GM19025 (cell line): ENCODE measurements at regions not wholly inside any gene's neighbourhood (a gene's known extent, or its start where the extent isn't known, plus 50 kb on each side); places are given as distances from the start of the nearest gene placed in this dataset.
"Not testable (repeated sequence)": the region's sequence is repeated elsewhere in the genome, so short reads cannot be mapped to it uniquely, and the experiment has no call there.

Experiments used
- ATAC-seq: cut with Tn5 transposase; IDR thresholded peaks from one replicate; pipeline ENCODE4 v1.9.1; 2021; ENCODE audit warnings: mild to moderate bottlenecking, low read depth, moderate library complexity; ENCODE audit not compliant: unreplicated experiment

GRCh38 chr7:136441835-136442234 lies 426.6 kb upstream of the CHRM2 start:
- ATAC-seq = no peak

GRCh38 chr7:136431736-136432135 lies 436.7 kb upstream of the CHRM2 start:
- ATAC-seq = not testable (repeated sequence)

- no peak for ATAC-seq
These were observed 444.4 kb upstream of the CHRM2 start for GRCh38 chr7:136424058-136424457.

- ATAC-seq = not testable (repeated sequence)
These were observed 442.6 kb upstream of the MTPN start for GRCh38 chr7:136419740-136420139.

GRCh38 chr7:136412952-136413351 lies 435.8 kb upstream of the MTPN start:
- no peak for ATAC-seq

GRCh38 chr7:136405931-136406777 lies 429.0 kb upstream of the MTPN start:
- ATAC-seq = peak; percentile 89

- ATAC-seq = no peak
These were observed 426.4 kb upstream of the MTPN start for GRCh38 chr7:136403591-136403990.

- ATAC-seq = no peak
These were observed 423.7 kb upstream of the MTPN start for GRCh38 chr7:136400877-136401276.

GRCh38 chr7:136399385-136399784 lies 422.2 kb upstream of the MTPN start:
- no peak for ATAC-seq

- no peak for ATAC-seq
These were observed 415.7 kb upstream of the MTPN start for GRCh38 chr7:136392856-136393255.

GRCh38 chr7:136391371-136391770 lies 414.2 kb upstream of the MTPN start:
- no peak for ATAC-seq

- ATAC-seq = no peak
These were observed 412.8 kb upstream of the MTPN start for GRCh38 chr7:136389933-136390332.

GRCh38 chr7:136386876-136387275 lies 409.7 kb upstream of the MTPN start:
- ATAC-seq = no peak

GRCh38 chr7:136371409-136371808 lies 394.2 kb upstream of the MTPN start:
- ATAC-seq = not testable (repeated sequence)

- no peak for ATAC-seq
These were observed 393.0 kb upstream of the MTPN start for GRCh38 chr7:136370137-136370536.

GRCh38 chr7:136369225-136369624 lies 392.1 kb upstream of the MTPN start:
- ATAC-seq = no peak

- peak; percentile 95 for ATAC-seq
These were observed 382.3 kb upstream of the MTPN start for GRCh38 chr7:136359333-136359903.

GRCh38 chr7:136353287-136353686 lies 376.1 kb upstream of the MTPN start:
- peak; percentile 65 for ATAC-seq

GRCh38 chr7:136348542-136349192 lies 371.5 kb upstream of the MTPN start:
- ATAC-seq = no peak

GRCh38 chr7:136348142-136348541 lies 371.0 kb upstream of the MTPN start:
- no peak for ATAC-seq

GRCh38 chr7:136347488-136347887 lies 370.3 kb upstream of the MTPN start:
- ATAC-seq = no peak

GRCh38 chr7:136342251-136342650 lies 365.1 kb upstream of the MTPN start:
- ATAC-seq = no peak
